PFSK-1 (cell line): ENCODE measurements at regions not wholly inside any gene's neighbourhood (a gene's known extent, or its start where the extent isn't known, plus 50 kb on each side); places are given as distances from the start of the nearest gene placed in this dataset.

ENCODE experiments used
- FOXP2 ChIP-seq: optimal IDR thresholded peaks from 2 replicates; pipeline ENCODE3; 2011; ENCODE audit warnings: borderline replicate concordance, control low read depth, inconsistent platforms; ENCODE audit not compliant: insufficient read depth; ENCODE audit errors: extremely low read length, extremely low read depth
- POLR2AphosphoS5 ChIP-seq: IDR thresholded peaks from 2 replicates; pipeline ENCODE4 v1.6.1; 2012; ENCODE audit warnings: low read depth, mild to moderate bottlenecking, control low read depth, low read length, moderate library complexity
- SIN3A ChIP-seq: IDR thresholded peaks from 2 replicates; pipeline ENCODE4 v1.6.1; 2012; ENCODE audit warnings: mild to moderate bottlenecking, low read length, moderate library complexity, borderline replicate concordance; ENCODE audit not compliant: insufficient read depth
- TAF1 ChIP-seq: IDR thresholded peaks from 2 replicates; pipeline ENCODE4 v1.6.1; 2012; ENCODE audit warnings: low read length, control low read depth, borderline replicate concordance; ENCODE audit not compliant: insufficient read depth
- TF ChIP-seq, protein P1 (sequence below), 2 experiments: IDR thresholded peaks; 2 replicates each; pipeline versions ENCODE4 v1.6.1 to v1.8.0; 2011 to 2012; ENCODE audit warnings: low read depth in 2 of 2, low read length in 2 of 2, control low read depth in 1 of 2, inconsistent platforms in 1 of 2, mild to moderate bottlenecking in 1 of 2, moderate library complexity in 1 of 2; ENCODE audit not compliant: insufficient read depth in 1 of 2

DNA sequence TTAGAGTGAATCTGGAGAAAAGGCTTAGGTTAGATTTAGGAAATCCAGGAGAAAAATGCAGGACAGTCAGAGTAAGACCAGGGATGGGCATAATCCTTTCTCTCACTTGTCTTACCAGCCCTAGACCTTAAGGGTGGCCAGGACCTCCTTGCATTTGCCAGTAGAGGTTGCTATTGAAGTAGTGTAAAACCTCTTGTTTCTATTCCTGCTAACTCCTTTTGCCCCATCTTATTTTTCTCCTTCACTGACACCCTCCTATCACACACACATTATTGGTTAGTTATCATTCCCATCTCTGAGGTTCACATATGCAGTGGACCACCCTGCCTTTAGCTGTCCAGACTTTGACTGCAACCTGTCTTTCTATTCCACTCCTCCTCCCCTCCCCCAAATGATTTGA, 75.0 kb upstream of the MACF1 start:
- TF ChIP-seq TAF1, result no peak
- TF ChIP-seq POLR2AphosphoS5, result no peak
- TF ChIP-seq, protein P1, sequence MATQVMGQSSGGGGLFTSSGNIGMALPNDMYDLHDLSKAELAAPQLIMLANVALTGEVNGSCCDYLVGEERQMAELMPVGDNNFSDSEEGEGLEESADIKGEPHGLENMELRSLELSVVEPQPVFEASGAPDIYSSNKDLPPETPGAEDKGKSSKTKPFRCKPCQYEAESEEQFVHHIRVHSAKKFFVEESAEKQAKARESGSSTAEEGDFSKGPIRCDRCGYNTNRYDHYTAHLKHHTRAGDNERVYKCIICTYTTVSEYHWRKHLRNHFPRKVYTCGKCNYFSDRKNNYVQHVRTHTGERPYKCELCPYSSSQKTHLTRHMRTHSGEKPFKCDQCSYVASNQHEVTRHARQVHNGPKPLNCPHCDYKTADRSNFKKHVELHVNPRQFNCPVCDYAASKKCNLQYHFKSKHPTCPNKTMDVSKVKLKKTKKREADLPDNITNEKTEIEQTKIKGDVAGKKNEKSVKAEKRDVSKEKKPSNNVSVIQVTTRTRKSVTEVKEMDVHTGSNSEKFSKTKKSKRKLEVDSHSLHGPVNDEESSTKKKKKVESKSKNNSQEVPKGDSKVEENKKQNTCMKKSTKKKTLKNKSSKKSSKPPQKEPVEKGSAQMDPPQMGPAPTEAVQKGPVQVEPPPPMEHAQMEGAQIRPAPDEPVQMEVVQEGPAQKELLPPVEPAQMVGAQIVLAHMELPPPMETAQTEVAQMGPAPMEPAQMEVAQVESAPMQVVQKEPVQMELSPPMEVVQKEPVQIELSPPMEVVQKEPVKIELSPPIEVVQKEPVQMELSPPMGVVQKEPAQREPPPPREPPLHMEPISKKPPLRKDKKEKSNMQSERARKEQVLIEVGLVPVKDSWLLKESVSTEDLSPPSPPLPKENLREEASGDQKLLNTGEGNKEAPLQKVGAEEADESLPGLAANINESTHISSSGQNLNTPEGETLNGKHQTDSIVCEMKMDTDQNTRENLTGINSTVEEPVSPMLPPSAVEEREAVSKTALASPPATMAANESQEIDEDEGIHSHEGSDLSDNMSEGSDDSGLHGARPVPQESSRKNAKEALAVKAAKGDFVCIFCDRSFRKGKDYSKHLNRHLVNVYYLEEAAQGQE (IDR thresholded peaks at IDR 0.05; ENCODE audit: insufficient read depth in 1 of 2, low read depth in 2 of 2, low read length in 2 of 2), result no peak
- no peak for TF ChIP-seq FOXP2
- TF ChIP-seq SIN3A, result no peak
